ENCODE measurements at regions not wholly inside any gene's neighbourhood (a gene's known extent, or its start where the extent isn't known, plus 50 kb on each side); places are given as distances from the start of the nearest gene placed in this dataset.

DNA sequence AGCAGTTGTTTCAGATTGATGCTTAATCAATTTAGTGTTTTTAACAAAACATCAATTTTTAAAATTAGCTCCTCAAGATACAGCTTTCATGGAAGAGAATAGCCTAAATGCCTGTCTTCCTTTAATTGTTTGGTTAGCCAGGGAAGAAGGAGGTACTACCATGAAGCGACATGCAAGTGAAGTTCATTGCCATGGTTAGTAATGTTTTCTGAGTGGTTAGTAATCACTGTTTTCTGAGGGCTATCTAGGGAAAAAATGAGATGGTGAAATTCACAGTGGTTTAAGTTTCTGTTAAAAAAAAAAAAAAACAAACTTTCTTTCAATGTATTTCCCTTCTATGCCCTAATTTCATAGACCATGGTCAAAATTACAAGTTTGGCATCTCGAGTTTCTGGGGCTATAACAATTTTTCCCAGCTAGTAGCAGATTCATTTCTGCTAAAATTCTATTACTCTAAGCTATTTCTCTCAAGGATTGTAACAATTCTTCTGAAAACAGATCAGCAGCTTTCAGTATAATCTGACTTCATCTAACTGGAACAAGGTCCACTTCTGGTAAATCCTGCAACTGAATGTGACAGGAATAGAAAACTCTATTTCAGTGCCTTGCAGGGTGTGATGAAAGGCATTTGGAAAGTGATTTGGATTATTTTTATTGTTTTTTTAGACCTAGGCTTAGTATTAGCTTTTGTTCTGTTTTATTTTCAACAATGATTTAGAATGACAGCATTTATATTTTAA lies 157.0 kb downstream of the PCDH18 start:
- TF ChIP-seq CTCF (IDR thresholded peaks at IDR 0.05; ENCODE audit: insufficient read depth, low read length, missing control alignments): no peak
- no peak for DNase-seq (ENCODE audit: low read depth, low spot score)
- H3K4me3 ChIP-seq (ENCODE audit: low read depth, low read length): no peak overlapping the region
- ChIA-PET CTCF (no interaction called here), POLR2A (interaction anchor here (0.6 to 1.2 kb wide), 3 partner anchors 13 to 330 kb away, joined by 3 to 4 read pairs (median 3); no protein-coding TSS in a partner anchor)

- ChIA-PET POLR2A (no interaction called here), CTCF (no interaction called here)
- no peak for TF ChIP-seq CTCF (IDR thresholded peaks at IDR 0.05; ENCODE audit: insufficient read depth, low read length, missing control alignments)
- DNase-seq (ENCODE audit: low read depth, low spot score): no peak
- H3K4me3 ChIP-seq (ENCODE audit: low read depth, low read length): no peak overlapping the region
Measured at GRCh38 chr4:137370679-137371078, 161.6 kb downstream of the PCDH18 start.

DNA sequence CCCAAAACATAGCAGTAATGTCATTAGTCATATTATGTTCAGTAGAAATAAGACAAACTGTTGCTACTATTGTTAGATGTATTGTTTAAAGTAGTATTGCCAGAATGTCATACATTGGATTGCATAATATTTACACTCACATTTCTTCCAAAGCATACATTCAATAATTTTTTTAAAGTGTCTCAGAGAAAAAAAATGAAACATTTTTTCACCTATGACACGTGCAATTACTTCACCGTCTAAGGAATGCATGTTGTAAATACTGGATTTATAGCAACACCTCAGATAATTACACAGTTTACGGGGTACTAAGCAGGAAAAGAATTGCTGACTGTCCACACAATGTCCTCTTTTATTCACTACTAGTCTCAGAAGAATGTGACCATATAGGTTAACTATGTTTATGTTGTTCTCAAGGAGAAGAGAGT lies 162.1 kb downstream of the PCDH18 start:
- no peak for TF ChIP-seq CTCF (IDR thresholded peaks at IDR 0.05; ENCODE audit: insufficient read depth, low read length, missing control alignments)
- CTCF ChIA-PET: no interaction called here
- POLR2A ChIA-PET: no interaction called here
- peak; percentile 42 for DNase-seq (ENCODE audit: low read depth, low spot score)
- no peak overlapping the region for H3K4me3 ChIP-seq (ENCODE audit: low read depth, low read length)

DNA sequence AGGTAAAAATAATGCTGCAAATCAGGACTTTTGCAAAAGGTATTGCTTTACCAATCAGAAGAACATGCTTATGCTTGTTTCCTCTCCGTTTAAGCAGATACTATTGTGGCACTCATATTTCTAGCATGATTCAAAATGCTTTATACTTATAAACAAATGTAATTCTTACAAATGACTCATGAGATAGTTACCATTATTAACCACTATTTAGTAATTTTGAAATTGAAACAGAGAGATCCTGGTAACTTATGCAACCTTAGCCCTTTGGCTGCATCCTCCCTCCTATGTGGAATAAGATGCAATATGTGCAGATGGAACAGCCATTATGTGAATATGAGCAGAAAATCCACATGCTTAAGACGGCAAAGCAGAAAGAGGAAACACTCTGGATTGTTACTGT lies 164.7 kb downstream of the PCDH18 start:
- no peak overlapping the region for H3K4me3 ChIP-seq (ENCODE audit: low read depth, low read length)
- CTCF ChIA-PET: no interaction called here
- POLR2A ChIA-PET: no interaction called here
- TF ChIP-seq CTCF (IDR thresholded peaks at IDR 0.05; ENCODE audit: insufficient read depth, low read length, missing control alignments): no peak
- DNase-seq (ENCODE audit: low read depth, low spot score): peak; percentile 44

DNA sequence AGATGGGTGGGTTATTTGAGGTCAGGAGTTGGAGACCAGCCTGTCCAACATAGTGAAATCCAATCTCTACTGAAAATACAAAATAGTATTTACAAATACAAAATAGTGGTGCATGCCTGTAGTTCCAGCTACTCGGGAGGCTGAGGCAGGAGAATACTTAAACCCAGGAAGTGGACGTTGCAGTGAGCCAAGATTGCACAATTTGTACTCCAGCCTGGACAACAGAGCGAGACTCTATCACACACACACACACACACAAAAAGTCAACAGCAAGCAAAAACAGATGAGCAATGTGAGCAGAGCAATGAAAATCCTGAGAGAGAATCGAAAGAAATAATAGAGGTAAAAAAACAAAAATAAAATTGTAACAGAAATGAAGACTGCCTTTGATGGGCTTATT lies 168.8 kb downstream of the PCDH18 start:
- no peak for TF ChIP-seq CTCF (IDR thresholded peaks at IDR 0.05; ENCODE audit: insufficient read depth, low read length, missing control alignments)
- CTCF ChIA-PET: no interaction called here
- POLR2A ChIA-PET: no interaction called here

DNA sequence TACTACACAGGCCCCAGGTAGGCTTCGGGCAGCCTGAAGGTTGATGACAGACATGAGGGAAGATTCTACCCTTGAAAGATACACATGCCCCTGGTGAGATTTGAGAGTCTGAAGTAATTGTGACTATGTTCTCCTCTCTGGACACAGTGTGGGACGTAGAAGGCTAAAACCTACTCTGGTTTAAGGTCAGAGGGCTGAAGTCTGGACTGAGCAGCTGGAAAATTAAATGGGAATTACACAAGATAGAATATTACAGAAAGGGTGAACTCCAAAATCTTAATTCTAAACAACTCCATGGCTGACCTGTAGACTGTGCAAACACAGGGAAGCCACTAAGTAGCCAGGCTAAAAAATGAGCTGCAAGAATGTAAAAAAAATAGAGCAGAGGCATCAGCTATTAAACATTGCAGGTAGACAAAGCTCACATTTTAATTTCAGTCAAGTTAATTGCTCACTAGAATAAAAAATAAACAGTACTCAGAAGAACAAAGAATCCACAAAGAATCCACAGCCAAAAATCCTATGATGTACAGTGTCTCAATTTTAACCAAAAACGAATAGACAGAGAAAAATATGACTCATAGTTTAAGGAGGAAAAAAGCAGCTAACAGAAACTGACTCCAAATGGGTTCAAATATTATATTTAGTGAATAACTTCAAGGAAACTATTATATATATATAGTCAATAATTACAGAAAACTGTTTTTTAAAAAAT lies 170.4 kb downstream of the PCDH18 start:
- no peak for TF ChIP-seq CTCF (IDR thresholded peaks at IDR 0.05; ENCODE audit: insufficient read depth, low read length, missing control alignments)
- ChIA-PET CTCF (interaction anchor here (0.7 kb wide), 1 partner anchor 238 kb away, joined by 3 read pairs; no protein-coding TSS in a partner anchor), POLR2A (interaction anchor here (0.8 kb wide), 1 partner anchor 14 kb away, joined by 4 read pairs; no protein-coding TSS in a partner anchor)
- DNase-seq (ENCODE audit: low read depth, low spot score): no peak
- H3K4me3 ChIP-seq (ENCODE audit: low read depth, low read length): no peak overlapping the region

More for the DNA sequence above, 168.8 kb downstream of the PCDH18 start:
- H3K4me3 ChIP-seq (ENCODE audit: low read depth, low read length): no peak overlapping the region
- DNase-seq (ENCODE audit: low read depth, low spot score): no peak
